ENCODE measurements at regions not wholly inside any gene's neighbourhood (a gene's known extent, or its start where the extent isn't known, plus 50 kb on each side); places are given as distances from the start of the nearest gene placed in this dataset.

DNA sequence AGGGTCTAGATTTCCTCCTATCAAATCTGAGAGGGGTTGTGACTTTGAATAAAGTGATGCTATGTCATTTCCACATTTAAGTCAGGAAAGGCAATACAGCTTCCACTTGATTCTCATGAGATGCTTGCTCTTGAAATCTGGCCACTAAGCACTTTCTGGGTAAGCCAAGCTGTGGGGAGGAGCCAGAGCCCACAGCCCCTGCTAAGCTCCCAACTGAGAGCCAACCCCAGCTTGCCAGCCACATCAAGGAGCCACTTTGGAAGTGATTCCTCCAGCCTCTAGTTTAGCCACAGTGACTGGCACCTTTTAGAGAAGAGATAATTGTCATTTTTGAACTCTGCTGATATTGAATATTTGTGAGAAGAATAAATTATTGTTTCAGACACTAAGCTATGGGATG, 1441.5 kb upstream of the IGFBP7 start:
- TF ChIP-seq, protein P1, sequence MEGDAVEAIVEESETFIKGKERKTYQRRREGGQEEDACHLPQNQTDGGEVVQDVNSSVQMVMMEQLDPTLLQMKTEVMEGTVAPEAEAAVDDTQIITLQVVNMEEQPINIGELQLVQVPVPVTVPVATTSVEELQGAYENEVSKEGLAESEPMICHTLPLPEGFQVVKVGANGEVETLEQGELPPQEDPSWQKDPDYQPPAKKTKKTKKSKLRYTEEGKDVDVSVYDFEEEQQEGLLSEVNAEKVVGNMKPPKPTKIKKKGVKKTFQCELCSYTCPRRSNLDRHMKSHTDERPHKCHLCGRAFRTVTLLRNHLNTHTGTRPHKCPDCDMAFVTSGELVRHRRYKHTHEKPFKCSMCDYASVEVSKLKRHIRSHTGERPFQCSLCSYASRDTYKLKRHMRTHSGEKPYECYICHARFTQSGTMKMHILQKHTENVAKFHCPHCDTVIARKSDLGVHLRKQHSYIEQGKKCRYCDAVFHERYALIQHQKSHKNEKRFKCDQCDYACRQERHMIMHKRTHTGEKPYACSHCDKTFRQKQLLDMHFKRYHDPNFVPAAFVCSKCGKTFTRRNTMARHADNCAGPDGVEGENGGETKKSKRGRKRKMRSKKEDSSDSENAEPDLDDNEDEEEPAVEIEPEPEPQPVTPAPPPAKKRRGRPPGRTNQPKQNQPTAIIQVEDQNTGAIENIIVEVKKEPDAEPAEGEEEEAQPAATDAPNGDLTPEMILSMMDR (IDR thresholded peaks at IDR 0.05 in 2 of 3, conservative IDR thresholded peaks at IDR 0.05 in 1 of 3; ENCODE audit: control insufficient read depth in 2 of 3, extremely low read depth in 1 of 3, insufficient read depth in 1 of 3, low read depth in 3 of 3, low read length in 3 of 3): no peak
- TF ChIP-seq SMARCA5 (IDR thresholded peaks at IDR 0.05) (no peak), POLR2A (IDR thresholded peaks at IDR 0.05; ENCODE audit: low read depth, low read length) (no peak), SPI1 (IDR thresholded peaks at IDR 0.05; ENCODE audit: borderline replicate concordance, insufficient read depth, low read depth, low read length) (no peak), ATF7 (IDR thresholded peaks at IDR 0.05; ENCODE audit: low read depth) (no peak), FOS (IDR thresholded peaks at IDR 0.05; ENCODE audit: borderline replicate concordance, extremely low read depth, insufficient read length) (no peak), HCFC1 (IDR thresholded peaks at IDR 0.05; ENCODE audit: low read length) (no peak), SUZ12 (IDR thresholded peaks at IDR 0.05; ENCODE audit: unreplicated experiment) (no peak)
- TF ChIP-seq, protein P2, sequence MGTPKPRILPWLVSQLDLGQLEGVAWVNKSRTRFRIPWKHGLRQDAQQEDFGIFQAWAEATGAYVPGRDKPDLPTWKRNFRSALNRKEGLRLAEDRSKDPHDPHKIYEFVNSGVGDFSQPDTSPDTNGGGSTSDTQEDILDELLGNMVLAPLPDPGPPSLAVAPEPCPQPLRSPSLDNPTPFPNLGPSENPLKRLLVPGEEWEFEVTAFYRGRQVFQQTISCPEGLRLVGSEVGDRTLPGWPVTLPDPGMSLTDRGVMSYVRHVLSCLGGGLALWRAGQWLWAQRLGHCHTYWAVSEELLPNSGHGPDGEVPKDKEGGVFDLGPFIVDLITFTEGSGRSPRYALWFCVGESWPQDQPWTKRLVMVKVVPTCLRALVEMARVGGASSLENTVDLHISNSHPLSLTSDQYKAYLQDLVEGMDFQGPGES (IDR thresholded peaks at IDR 0.05): no peak

Measured in GM12878 (cell line).